ENCODE measurements at regions not wholly inside any gene's neighbourhood (a gene's known extent, or its start where the extent isn't known, plus 50 kb on each side); places are given as distances from the start of the nearest gene placed in this dataset.

DNA sequence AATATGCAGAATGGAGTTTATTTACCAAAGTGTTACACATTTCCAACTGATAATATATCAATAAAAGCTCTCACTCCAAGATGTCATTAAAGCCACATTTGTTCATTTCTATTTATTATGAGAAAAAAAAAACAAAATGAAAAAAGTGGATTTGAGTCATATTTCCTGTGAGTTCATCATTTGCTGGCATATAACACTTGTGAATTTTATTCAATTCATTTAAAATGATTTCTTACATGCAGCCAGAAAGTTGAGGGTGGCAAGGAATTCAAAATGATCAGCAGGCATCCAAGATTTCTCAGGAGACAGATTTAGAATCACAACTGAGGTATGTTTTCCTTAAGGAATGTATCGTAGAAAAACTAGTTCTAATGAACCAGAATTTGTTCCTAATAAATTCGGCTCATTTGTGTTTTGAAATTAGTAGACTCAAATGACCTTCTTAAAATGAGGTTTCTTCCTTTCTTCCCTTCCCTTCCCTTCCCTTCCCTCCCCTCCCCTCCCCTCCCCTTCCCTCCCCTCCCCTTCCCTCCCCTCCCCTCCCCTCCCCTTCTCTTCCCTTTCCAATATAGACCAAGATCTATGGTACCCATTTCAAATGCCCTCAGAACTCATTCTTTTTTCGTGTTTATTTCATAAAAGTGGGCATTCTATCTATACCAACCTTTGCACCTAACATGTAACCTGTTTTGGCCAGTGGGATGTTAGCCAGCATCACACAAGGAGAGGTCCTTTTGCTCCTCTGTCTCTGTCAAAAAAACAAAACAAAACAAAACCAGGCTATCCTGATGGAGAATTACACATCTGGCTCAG, 357.9 kb upstream of the TSHZ2 start:
- no peak for DNase-seq
- no peak for ATAC-seq
- intact Hi-C loops (cut with micrococcal nuclease): no loop called here

DNA sequence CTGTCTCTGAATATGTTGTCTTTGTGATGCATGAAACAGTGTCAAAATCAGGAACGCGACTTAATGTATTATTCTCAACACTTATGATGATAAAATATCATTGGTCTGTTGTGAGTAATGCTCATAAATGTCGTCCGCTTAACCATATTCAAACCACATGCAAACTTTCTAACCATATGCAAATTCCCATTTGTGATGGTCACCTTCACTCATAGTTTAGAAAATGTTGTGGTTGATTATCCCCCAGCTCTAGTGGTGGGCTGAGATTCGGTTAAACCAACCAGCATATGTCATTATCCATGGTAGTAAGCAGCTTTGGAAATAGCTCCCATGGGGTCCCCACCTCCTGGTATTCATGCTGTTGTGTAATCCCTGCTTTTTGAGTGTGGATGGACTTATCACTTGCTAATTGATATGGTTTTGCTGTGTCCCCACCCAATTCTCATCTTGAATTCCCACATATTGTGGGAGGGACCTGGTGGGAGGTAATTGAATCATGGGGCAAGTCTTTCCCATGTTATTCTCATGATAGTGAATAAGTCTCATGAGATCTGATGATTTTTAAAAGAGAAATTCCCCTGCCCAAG, 360.0 kb upstream of the TSHZ2 start:
- no peak for DNase-seq
- no peak for ATAC-seq
- intact Hi-C loops (cut with micrococcal nuclease): no loop called here

DNA sequence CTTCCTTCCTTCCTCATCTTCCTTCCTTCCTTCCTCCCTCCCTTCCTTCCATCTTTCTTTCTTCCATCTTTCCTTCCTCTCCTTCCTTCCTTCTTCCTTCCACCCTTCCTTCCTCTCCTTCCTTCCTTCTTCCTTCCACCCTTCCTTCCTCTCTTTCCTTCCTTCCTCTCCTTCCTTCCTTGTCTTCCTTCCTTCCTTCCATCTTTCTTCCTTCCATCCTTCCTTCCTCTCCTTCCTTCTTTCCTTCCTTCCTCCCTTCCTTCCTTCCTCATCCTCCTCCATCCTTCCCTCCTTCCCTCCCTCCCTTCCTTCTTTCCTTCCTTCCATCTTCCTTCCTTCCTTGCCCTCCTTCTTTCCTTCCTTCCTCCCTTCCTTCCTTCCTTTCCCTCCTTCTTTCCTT, 361.4 kb upstream of the TSHZ2 start:
- ATAC-seq: no peak
- intact Hi-C loops (cut with micrococcal nuclease): no loop called here
- DNase-seq: no peak

DNA sequence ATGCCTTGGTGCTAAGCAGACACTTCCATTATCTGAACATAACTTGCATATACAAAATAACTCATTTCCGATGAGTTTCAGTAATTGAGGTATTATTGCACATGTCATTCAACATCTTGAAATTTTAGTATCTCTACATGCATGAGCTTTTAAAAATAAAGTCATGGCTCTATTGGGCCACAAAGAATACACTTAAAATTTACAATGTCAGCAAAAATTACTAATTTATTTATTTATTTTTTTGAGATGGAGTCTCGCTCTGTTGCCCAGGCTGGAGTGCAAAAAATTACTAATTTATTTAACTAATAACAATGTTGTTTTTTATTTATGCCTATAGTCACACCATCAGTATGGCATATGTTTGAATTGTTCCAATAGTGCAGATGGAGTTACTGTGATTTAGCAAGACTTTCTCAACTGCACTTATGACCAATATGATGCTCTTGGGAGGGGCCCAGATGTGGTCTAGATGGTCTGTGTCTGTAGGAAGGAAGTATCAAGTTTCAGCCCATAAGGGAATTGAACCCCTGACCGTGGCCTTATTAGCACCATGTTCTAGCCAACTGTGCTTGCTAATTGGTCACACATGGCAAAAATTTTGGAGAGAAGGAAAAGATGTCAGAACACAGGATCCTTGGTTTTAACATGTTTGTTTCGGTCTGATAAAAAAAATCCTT, 370.7 kb upstream of the TSHZ2 start:
- ATAC-seq (no peak), DNase-seq (no peak)
- intact Hi-C loops (cut with micrococcal nuclease): no loop called here

DNA sequence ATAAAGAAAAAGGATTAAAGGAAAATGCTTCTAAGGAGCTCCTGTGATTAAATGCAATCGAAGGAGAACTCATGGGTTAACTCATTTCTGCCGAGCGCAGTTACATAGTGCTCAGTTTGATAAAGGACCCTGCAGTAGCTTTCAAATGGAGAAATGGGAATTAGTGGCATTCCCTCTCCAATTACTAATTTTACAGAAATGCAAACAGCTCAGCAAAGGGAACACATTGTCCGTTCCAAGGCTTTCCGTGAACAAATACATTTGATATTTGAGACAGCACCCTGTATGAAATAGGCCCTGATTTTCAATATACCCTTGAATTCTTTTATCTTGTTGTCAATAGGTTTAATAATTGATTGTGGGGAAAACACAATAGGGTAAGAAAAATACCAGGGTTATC, 375.9 kb upstream of the TSHZ2 start:
- no peak for ATAC-seq
- no peak for DNase-seq
- intact Hi-C loops (cut with micrococcal nuclease): no loop called here

DNA sequence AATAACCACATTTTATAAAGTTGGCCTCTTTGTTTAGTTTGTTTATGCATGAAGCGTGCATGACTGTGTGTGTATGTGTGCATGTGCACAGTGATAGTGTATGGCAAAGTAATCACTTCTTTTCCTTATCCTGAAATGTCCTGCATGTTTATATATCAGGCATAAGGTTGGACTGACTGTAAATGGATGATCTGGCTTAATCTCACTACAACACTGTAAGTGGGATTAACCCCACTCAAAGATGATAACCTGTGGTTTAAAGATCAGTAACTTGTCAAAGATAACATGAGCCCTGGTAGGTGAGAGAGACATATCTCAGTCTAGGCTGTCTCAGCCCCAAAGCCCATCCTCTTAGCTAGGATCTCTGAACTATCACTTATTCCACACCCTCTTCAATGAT, 376.6 kb upstream of the TSHZ2 start:
- ATAC-seq (no peak), DNase-seq (no peak)
- intact Hi-C loops (cut with micrococcal nuclease): no loop called here

DNA sequence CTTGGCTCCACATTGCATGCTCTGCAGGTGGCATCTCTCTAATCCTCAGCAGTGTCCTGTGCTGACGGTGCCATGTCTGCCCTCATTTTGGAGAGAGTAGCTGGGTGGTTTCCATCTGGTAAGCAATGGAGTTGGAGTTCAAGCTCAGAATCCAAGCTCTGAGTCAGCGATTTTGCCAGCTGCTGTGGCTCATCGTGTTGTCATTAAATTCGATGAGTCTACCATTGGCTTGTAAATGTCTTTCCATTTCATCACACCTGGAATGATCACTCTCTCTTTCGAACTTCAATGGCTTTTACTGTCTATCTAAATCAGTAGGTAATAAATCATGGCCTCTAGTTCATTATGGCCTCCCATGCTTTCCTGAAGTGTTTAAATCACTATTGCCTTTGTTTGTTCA, 378.5 kb upstream of the TSHZ2 start:
- DNase-seq (no peak), ATAC-seq (no peak)
- intact Hi-C loops (cut with micrococcal nuclease): no loop called here

DNA sequence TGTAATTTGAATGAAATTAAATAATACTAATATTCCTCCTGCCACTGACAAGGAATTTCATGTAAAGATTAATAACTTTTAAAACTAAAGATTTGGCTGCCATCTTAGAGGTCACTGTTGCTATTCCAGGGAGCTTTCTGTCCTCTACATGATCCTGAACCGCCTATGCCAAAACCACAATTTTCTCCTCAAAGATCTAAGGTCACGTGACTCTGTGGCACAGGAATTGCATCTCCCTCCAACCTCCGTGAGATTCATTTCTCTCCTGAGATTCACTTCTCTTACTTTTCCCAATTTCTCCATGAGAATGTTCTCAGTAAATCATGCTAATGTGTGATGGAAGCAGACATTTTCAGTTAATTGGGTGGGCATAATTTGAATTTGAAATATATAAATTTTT, 379.6 kb upstream of the TSHZ2 start:
- no peak for ATAC-seq
- no peak for DNase-seq
- intact Hi-C loops (cut with micrococcal nuclease): no loop called here

DNA sequence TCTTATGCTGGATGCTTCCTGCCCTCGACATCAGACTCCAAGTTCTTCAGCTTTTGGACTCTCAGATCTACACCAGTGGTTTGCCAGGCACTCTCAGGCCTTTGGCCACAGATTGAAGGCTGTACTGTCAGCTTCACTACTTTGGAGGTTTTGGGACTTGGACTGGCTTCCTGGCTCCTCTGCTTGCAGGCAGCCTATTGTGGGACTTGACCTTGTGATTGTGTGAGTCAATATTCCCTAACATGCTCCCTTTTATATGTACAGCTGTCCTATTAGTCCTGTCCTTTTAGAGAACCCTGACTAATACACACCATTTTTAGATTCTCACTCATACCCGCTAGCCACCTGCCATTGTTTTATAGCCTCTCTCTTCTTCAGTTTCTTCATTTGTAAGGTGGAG, 382.1 kb upstream of the TSHZ2 start:
- DNase-seq: no peak
- ATAC-seq: no peak
- intact Hi-C loops (cut with micrococcal nuclease): no loop called here

DNA sequence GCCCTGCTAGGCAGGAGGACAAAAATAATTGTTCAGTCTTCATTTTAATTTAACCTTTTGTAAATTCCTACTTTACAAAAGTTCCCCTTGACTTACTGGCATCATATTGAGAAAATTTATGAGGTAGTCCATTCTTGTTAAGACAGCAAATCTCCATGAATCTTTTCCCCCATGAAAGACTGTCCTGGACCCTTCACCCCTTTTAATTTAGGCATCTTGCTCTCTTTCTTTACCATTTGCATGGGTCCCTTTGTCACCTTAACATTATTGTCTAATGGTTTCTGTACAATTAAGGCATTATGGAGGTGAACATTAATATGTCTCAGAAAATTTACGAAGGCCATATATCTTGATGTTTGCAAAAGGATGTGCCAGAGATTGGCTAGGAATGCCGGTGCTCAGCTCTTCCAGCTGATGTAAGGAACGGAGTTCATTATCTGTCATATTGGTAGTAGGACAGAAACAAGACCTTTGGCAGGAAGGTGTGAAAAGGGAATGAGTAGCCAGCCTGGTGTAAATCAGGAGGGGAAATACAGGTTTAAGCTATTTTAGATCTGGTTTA, 382.8 kb upstream of the TSHZ2 start:
- intact Hi-C loops (cut with micrococcal nuclease): no loop called here
- ATAC-seq: no peak
- no peak for DNase-seq

DNA sequence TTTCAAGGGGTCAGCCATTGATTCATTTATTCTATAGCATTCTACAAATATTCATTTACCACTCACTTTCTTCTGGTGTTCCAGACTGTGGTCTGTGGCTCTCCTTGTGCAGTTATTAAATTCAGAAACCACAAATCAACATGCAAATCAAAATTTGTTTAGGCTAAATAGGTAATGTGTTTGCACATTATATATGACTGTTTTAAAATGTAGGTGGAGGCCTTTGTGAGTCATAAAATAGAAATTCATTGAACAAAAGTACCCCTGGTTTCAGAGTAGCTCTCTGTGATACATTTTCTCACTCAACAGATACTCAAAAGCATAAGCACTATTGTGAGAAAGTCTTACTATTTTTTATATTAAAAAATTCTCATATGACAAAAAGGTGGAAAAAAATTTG, 385.5 kb upstream of the TSHZ2 start:
- no peak for ATAC-seq
- intact Hi-C loops (cut with micrococcal nuclease): no loop called here

DNA sequence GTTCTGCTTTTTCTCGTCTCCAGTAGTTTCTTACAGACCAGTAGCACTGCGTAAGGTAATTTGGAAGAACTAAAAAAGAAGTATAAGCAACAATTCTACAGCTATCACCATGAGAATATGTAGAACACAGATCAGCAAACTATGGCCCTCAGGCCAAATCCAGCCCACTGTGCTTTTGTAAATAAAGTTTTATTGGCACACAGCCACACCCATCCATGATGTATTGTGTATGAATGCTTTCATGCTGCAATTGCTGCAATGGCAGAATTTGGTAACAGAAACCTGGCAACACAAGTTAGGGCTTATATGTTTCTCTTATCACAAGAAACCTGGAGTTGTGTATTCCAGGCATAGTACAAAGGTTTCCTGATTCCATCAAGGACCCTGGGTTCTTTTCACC, 386.8 kb upstream of the TSHZ2 start:
- intact Hi-C loops (cut with micrococcal nuclease): no loop called here
- ATAC-seq: no peak
- DNase-seq: no peak

More for the DNA sequence above, 385.5 kb upstream of the TSHZ2 start:
- DNase-seq: no peak

DNA sequence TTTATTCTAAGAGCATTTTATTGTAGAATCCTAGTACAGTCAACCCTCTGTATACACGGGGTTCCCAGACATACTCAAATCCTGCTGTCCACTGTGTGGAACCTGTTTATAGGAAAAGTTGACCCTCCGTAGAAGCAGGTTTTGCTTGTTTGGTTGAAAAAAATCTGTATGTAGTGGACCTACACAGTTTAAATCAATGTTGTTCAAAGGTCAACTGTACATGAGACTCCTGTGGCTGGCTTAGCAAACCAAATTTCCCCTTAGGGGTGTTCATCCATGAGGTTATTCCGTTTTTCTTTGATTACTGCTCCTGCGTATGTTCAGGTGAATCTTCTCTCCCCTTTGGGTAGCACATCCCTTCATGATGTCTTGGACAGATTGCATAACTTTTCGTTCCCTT, 387.0 kb upstream of the ZFP64 start:
- intact Hi-C loops (cut with micrococcal nuclease): no loop called here
- no peak for ATAC-seq
- DNase-seq: no peak

DNA sequence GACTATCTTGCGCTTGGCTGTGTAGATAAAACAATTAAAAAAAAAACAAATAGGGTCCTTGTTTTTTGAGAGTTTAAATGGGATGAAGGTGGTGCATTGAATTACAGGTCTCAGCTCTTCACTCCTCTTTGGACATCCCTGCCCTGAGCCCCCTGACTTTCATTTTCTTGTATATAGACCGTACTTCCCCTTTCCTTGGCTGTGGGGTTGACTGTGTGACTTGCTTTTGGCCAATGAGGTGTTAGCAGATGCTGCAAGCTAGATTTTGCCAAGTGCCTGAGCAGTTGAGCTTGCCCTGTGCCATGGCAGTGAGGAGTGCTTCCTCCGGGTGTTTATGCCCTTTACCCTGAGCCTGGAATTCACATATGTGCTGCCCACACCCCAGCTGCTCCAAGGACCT, 386.1 kb upstream of the ZFP64 start:
- DNase-seq: no peak
- intact Hi-C loops (cut with micrococcal nuclease): no loop called here
- ATAC-seq: no peak

DNA sequence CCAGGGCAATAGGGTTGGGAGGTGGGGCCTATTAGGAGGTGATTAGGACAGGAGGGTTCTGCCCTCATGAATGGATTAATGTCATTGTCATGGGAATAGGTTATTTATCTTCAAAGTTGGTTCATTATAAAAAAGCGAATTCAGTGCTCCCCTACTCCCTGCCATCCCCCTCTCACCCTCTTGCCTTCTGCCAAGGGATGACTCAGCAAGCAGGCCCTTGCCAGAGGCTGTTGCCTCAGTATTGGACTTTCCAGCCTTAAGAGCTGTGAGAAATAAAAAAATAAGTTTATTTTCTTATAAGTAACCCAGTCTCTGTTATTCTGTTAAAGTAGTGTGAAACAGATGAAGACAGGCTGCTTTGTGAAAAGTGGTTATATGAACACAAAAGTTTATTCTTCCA, 381.1 kb upstream of the ZFP64 start:
- intact Hi-C loops (cut with micrococcal nuclease): no loop called here
- ATAC-seq (no peak), DNase-seq (no peak)

DNA sequence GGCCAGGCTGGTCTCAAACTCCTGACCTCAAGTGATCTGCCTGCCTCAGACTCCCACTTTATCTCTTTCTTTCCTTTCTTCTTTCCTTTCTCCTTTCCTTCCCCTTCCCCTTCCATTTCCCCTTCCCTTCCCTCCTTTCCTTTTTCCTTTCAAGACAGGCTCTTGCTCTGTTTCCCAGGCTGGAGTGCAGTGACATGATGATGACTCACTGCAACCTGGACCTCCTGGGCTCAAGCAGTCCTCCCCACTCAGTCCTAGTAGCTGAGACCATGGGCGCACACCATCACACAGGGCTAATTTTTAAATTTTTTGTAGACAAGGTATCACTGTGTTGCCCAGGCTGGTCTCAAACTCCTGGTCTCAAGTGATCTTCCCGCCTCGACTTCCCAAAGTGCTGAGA, 377.6 kb upstream of the ZFP64 start:
- DNase-seq: no peak
- ATAC-seq: no peak
- intact Hi-C loops (cut with micrococcal nuclease): no loop called here

DNA sequence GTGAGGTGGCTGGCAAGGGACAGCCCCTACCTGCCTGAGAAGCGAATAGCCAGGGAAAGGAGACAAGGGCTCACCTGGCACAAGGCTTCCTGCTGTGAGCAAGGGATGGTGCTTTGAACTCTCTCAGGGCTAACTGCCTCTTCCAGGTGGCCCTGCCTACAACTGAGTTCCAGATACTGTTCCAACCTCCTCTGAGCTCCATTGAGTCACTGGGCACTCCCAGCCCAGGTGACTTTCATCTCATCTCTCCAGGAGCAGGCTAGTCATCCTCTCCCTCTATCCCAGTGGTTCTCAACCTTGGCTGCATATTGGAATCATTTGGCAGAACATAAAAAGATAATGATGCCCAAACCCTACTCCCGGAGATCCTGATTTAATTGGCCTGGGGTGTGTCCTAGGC, 374.0 kb upstream of the ZFP64 start:
- DNase-seq: no peak
- intact Hi-C loops (cut with micrococcal nuclease): no loop called here
- ATAC-seq: no peak

DNA sequence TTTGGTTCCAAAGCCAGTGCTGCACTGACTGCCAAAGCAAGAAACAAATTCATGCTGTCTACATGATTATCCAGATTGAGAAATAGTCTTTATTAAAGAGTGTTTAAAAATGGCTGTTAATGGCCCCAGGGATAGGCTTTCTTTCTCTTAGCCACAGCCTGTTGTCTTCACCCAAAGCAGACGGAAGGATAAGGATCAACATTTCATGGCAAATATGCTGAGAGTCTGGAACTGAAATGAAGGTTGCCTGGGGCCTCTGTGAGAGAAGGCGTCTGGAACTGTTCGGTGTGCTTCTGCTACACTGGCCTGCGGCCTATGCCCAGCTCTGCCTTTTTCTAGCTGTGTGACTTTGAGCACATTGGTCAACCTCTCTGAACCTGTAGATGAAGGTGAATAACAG, 373.0 kb upstream of the ZFP64 start:
- intact Hi-C loops (cut with micrococcal nuclease): no loop called here
- no peak for ATAC-seq
- DNase-seq: no peak

DNA sequence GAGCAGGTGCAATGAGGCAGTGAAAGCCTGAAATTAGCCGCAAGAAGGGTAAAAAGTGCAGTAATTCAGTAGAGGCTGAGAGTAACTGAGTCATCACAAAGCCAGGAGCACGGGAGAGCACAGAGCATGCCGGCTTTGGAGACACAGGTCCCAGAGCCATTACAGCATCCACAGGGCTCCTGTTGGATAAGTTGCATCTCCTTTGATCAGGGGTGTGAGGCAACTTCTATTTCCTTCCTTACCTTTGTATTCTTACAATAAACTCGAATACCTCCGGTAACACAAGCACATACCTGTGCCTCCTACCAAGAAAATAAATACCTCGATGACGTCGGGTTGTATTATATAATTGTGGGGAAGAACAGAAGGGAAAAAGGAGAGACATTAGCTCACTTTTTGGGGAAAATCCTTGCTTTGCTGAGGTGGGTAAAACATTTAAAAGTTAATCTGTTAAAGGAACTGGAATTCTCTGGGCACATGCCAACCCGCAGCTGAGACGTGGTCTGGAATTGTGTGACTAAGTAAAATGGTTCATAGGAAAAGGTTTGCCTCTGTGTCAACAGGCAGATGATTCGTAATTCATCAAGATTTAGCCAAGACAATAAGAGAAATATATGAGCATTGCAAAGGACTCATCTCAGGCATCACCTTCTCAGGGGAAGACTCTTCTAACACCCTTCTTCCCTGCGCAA, 360.7 kb upstream of the ZFP64 start:
- intact Hi-C loops (cut with micrococcal nuclease): no loop called here
- no peak for ATAC-seq
- DNase-seq: no peak

DNA sequence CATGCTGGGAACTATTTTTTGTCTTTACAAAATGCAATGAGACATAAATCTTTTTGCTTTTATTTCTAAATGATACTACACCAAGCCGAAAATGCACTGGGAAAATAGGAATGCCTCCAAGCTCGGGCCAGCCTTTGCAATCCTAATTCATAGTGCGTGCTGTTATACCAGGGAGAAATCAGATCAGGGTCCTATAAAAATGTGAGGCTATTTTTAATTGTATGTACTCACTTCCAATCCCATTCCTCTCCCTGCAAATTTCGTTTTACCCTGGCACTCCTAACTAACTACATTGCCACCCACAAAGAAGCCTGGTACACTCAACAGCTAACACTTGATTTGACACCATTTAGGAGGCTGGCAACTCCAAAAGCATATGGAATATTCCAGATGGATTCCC, 350.6 kb upstream of the ZFP64 start:
- no peak for ATAC-seq
- intact Hi-C loops (cut with micrococcal nuclease): no loop called here

More for the DNA sequence above, 350.6 kb upstream of the ZFP64 start:
- DNase-seq: no peak
